Kidney (tissue), 13 donors: ENCODE measurements at regions not wholly inside any gene's neighbourhood (a gene's known extent, or its start where the extent isn't known, plus 50 kb on each side); places are given as distances from the start of the nearest gene placed in this dataset.

Experiments used
- DNase-seq, 5 donors: peaks; one replicate each; pipeline ENCODE4 v3.0.0-alpha.2; 2013 to 2020
- FAIRE-seq: peaks from 2 replicates; lab custom pipeline; 2012; peaks lifted over from hg19 to GRCh38; lab: Jason Lieb, UNC
- H3K27ac ChIP-seq, 2 donors: one replicate each; pipeline ENCODE4 v1.7.0; 2013; ENCODE audit warnings: low read depth in 2 of 2, low read length in 2 of 2, inconsistent platforms in 1 of 2
- H3K27me3 ChIP-seq: one replicate; pipeline ENCODE4 v1.7.1; 2013; ENCODE audit warnings: low read length, inconsistent platforms; ENCODE audit not compliant: control insufficient read depth, insufficient read depth
- H3K36me3 ChIP-seq, 3 donors: one replicate each; pipeline versions ENCODE4 v1.7.0 to v1.7.1; 2013; ENCODE audit warnings: low read length in 3 of 3, control low read depth in 1 of 3, inconsistent platforms in 1 of 3; ENCODE audit not compliant: insufficient read depth in 3 of 3, control insufficient read depth in 2 of 3
- H3K4me1 ChIP-seq, 3 donors: one replicate each; pipeline versions ENCODE4 v1.7.0 to v1.7.1; 2013; ENCODE audit warnings: low read length in 3 of 3, inconsistent platforms in 1 of 3, low read depth in 1 of 3; ENCODE audit not compliant: control insufficient read depth in 2 of 3, insufficient read depth in 2 of 3
- H3K4me3 ChIP-seq, 3 donors: one replicate each; pipeline versions ENCODE4 v1.7.0 to v1.8.1; 2013; ENCODE audit warnings: low read length in 3 of 3, control low read depth in 1 of 3, inconsistent platforms in 1 of 3
- H3K9ac ChIP-seq, 3 donors: one replicate each; pipeline versions ENCODE4 v1.7.0 to v1.7.1; 2013; ENCODE audit warnings: low read length in 3 of 3, control low read depth in 1 of 3, inconsistent platforms in 1 of 3
- H3K9me3 ChIP-seq, 3 donors: one replicate each; pipeline versions ENCODE4 v1.7.0 to v1.7.1; 2013; ENCODE audit warnings: low read length in 3 of 3, control low read depth in 1 of 3, inconsistent platforms in 1 of 3; ENCODE audit not compliant: control insufficient read depth in 2 of 3, insufficient read depth in 1 of 3
- CTCF ChIP-seq: IDR thresholded peaks from 3 replicates; pipeline ENCODE4 v1.5.1; 2012; ENCODE audit warnings: mild to moderate bottlenecking, moderate library complexity, borderline replicate concordance; ENCODE audit not compliant: insufficient read depth; ENCODE audit errors: extremely low read depth
- intact Hi-C: fragments of 100-400 bp; cut with DNase I; formaldehyde crosslinking; loops from one replicate; pipeline ENCODE4 v1.11.1; 2022
- donor health status: control.
- donor health status: control.
- donor health status: control.
- donor health status: control.
- donor health status: control.
- donor health status: DM: yes; HTN: yes; CAD: no.
- donor health status: Normal renal cell carcinoma (clear cell type).

DNA sequence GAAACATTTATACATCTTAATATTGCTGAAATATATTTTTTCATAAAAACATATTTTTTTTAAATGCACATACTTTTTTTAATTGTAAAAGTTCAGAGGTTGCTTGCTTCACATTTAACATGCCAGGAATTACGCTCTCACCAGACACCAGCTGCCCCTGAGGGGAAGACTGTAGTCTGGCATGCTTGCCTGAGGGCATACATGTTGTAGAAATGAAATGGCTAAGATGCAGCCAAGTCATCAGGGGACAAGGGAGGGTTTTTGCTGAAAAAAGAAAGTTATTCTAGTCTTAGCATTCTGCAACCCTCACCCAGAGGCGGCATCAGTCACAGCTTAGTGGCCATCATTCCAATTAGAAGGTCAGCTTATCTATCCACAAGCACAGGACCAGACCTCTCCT is 426.7 kb upstream of the FTMT start:
- DNase-seq: no peak
- no peaks in the 10 kb centered on the region for H3K36me3 ChIP-seq
- no peaks in the 10 kb centered on the region for H3K4me1 ChIP-seq
- H3K4me3 ChIP-seq: no peak overlapping the region
- no peak overlapping the region for H3K9ac ChIP-seq
- FAIRE-seq: no peak
- no peaks in the 10 kb centered on the region for H3K27me3 ChIP-seq
- intact Hi-C loops: no loop called here
- no peak for TF ChIP-seq CTCF
- H3K27ac ChIP-seq: no peak overlapping the region
- H3K9me3 ChIP-seq: no peaks in the 10 kb centered on the region

GRCh38 chr5:121426153-121426552 is 425.5 kb upstream of the FTMT start:
- DNase-seq: no peak
- FAIRE-seq: no peak
- Histone ChIP-seq H3K9ac (no peak overlapping the region), H3K36me3 (no peaks in the 10 kb centered on the region), H3K27ac (no peak overlapping the region), H3K4me3 (no peak overlapping the region), H3K27me3 (no peaks in the 10 kb centered on the region), H3K9me3 (no peaks in the 10 kb centered on the region), H3K4me1 (no peaks in the 10 kb centered on the region)
- TF ChIP-seq CTCF: no peak
- intact Hi-C loops: no loop called here

DNA sequence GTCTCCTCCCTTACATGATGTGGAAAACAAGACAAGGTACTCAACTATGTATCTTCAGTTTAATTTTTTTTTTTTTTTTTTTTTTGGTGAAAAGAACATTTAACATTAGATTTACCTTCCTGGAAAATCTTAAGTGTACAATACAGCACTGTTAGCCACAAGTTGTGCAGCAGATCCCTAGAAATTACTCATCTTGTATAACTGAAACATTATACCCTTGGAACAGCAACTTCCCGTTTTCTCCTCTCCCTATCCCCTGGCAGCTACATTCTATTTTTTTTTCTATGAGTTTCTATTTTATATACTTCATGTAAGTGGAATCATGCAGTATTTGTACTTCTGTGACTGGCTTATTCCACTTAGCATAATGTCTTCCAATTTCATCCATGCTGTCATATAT is 421.9 kb upstream of the FTMT start:
- Histone ChIP-seq H3K9ac (no peak overlapping the region), H3K27ac (no peak overlapping the region), H3K27me3 (no peaks in the 10 kb centered on the region), H3K4me3 (no peak overlapping the region), H3K4me1 (no peaks in the 10 kb centered on the region), H3K9me3 (no peaks in the 10 kb centered on the region), H3K36me3 (no peaks in the 10 kb centered on the region)
- intact Hi-C loops: no loop called here
- FAIRE-seq (no peak), DNase-seq (no peak)
- TF ChIP-seq CTCF: no peak

DNA sequence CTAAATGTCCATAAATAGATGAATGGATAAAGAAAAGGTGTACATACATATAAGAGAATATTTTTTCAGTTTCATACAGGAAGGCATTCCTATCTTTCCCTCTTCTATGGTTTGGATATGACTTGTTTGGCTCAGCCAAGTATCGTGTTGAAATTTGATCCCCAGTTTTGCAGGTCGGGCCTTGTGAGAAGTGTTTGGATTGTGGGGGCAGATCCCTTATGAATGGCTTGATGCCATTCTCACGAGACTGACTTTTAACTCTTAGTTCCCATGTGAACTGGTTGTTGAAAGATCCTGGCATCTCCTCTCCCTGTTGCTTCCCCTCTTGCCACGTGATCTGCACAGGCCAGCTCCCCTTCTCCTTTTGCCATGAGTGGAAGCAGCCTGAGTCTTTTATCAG is 421.1 kb upstream of the FTMT start:
- H3K9me3 ChIP-seq: no peaks in the 10 kb centered on the region
- FAIRE-seq: no peak
- H3K9ac ChIP-seq: no peak overlapping the region
- no peaks in the 10 kb centered on the region for H3K4me1 ChIP-seq
- intact Hi-C loops: no loop called here
- no peaks in the 10 kb centered on the region for H3K27me3 ChIP-seq
- no peak for TF ChIP-seq CTCF
- no peak overlapping the region for H3K4me3 ChIP-seq
- DNase-seq: peak in 2 of 5 donors; percentile 7 to 16
- H3K27ac ChIP-seq: no peak overlapping the region
- H3K36me3 ChIP-seq: no peaks in the 10 kb centered on the region
